ENCODE measurements at regions not wholly inside any gene's neighbourhood (a gene's known extent, or its start where the extent isn't known, plus 50 kb on each side); places are given as distances from the start of the nearest gene placed in this dataset.
"Not testable (repeated sequence)": the region's sequence is repeated elsewhere in the genome, so short reads cannot be mapped to it uniquely, and the experiment has no call there.

- in situ Hi-C loops (cut with HindIII; ENCODE audit: extremely low pct_ligation_motif_present, low pct_unique_long_range_greater_than_20kb) = no loop called here
Observed at GRCh38 chr9:13911473-13911872, 402.5 kb downstream of the NFIB start.

GRCh38 chr9:13907842-13908241 lies 406.1 kb downstream of the NFIB start:
- H3K9me3 ChIP-seq (ENCODE audit: low read length); H3K27me3 ChIP-seq (ENCODE audit: control insufficient read depth in 1 of 2, insufficient read depth in 2 of 2, low read length in 2 of 2); H3K36me3 ChIP-seq (replicated peaks in 1 of 2; ENCODE audit: control insufficient read depth in 1 of 2, insufficient read depth in 2 of 2, low read length in 2 of 2); H3K4me1 ChIP-seq (ENCODE audit: insufficient read depth, low read length); H3K9ac ChIP-seq (ENCODE audit: insufficient read depth, low read depth, low read length); in situ Hi-C loops (cut with HindIII; ENCODE audit: extremely low pct_ligation_motif_present, low pct_unique_long_range_greater_than_20kb); H3K79me2 ChIP-seq (ENCODE audit: insufficient read depth, low read length); H3K27ac ChIP-seq (ENCODE audit: extremely low read length, insufficient read depth, low read length); H3K4me2 ChIP-seq (ENCODE audit: low read depth, low read length); H2AFZ ChIP-seq (ENCODE audit: low read length); POLR2A ChIA-PET; FAIRE-seq; CTCF ChIA-PET (ENCODE audit: low intra/inter-chr PET ratio, low total read pairs); H4K20me1 ChIP-seq (ENCODE audit: insufficient read depth, low read length); BruUV-seq (replicated peaks); intact Hi-C loops (cut with micrococcal nuclease; ENCODE audit: unreplicated experiment); H3K4me3 ChIP-seq (replicated peaks in 1 of 3; ENCODE audit: insufficient read depth in 1 of 3, low read depth in 2 of 3, low read length in 3 of 3); DNase-seq (ENCODE audit: low spot score); ATAC-seq: not testable (repeated sequence)
- WGBS (ENCODE audit: low lambda C conversion rate) = 4% methylated on average over 3 of the region's 3 CpGs

More at GRCh38 chr9:13911473-13911872, 402.5 kb downstream of the NFIB start:
- Histone ChIP-seq H2AFZ (ENCODE audit: low read length) (no peak overlapping the region), H3K4me1 (ENCODE audit: insufficient read depth, low read length) (no peaks in the 10 kb centered on the region), H3K4me2 (ENCODE audit: low read depth, low read length) (no peak overlapping the region), H4K20me1 (ENCODE audit: insufficient read depth, low read length) (no peaks in the 10 kb centered on the region), H3K9me3 (ENCODE audit: low read length) (no peaks in the 10 kb centered on the region), H3K27ac (ENCODE audit: extremely low read length, insufficient read depth, low read length) (no peak overlapping the region), H3K27me3 (ENCODE audit: control insufficient read depth in 1 of 2, insufficient read depth in 2 of 2, low read length in 2 of 2) (no peaks in the 10 kb centered on the region), H3K9ac (ENCODE audit: insufficient read depth, low read depth, low read length) (no peak overlapping the region), H3K4me3 (replicated peaks in 1 of 3; ENCODE audit: insufficient read depth in 1 of 3, low read depth in 2 of 3, low read length in 3 of 3) (no peak overlapping the region), H3K36me3 (replicated peaks in 1 of 2; ENCODE audit: control insufficient read depth in 1 of 2, insufficient read depth in 2 of 2, low read length in 2 of 2) (no peaks in the 10 kb centered on the region), H3K79me2 (ENCODE audit: insufficient read depth, low read length) (no peaks in the 10 kb centered on the region)
- BruUV-seq (replicated peaks) = no TSS peak
- no peak for TF ChIP-seq SIN3A (IDR thresholded peaks at IDR 0.05; ENCODE audit: borderline replicate concordance, low read depth, low read length)
- TF ChIP-seq XRCC5 (optimal IDR thresholded peaks at IDR 0.05; ENCODE audit: low read length) = no peak
- TF ChIP-seq ZNF143 (CRISPR knock-in tag; IDR thresholded peaks at IDR 0.05) = no peak
- TF ChIP-seq SP2 (CRISPR knock-in tag; IDR thresholded peaks at IDR 0.05) = no peak
- TF ChIP-seq FOXM1 (CRISPR knock-in tag; IDR thresholded peaks at IDR 0.05) = no peak
- no peak for TF ChIP-seq ZNF724P (CRISPR knock-in tag; IDR thresholded peaks at IDR 0.05; ENCODE audit: borderline replicate concordance)
- TF ChIP-seq ZSCAN20 (CRISPR knock-in tag; IDR thresholded peaks at IDR 0.05; ENCODE audit: borderline replicate concordance) = no peak
- TF ChIP-seq CTCF (CRISPR knock-in tag; IDR thresholded peaks at IDR 0.05) = no peak
- no peak for TF ChIP-seq THAP9 (CRISPR knock-in tag; IDR thresholded peaks at IDR 0.05; ENCODE audit: borderline replicate concordance)
- WGBS (ENCODE audit: low lambda C conversion rate) = 4% methylated on average over 2 of the region's 2 CpGs
- FAIRE-seq (no peak), DNase-seq (ENCODE audit: low spot score) (no peak), ATAC-seq (no peak)
- ChIA-PET POLR2A (no interaction called here), CTCF (ENCODE audit: low intra/inter-chr PET ratio, low total read pairs) (no interaction called here)
- intact Hi-C loops (cut with micrococcal nuclease; ENCODE audit: unreplicated experiment) = no loop called here
